ENCODE measurements at regions not wholly inside any gene's neighbourhood (a gene's known extent, or its start where the extent isn't known, plus 50 kb on each side); places are given as distances from the start of the nearest gene placed in this dataset.

GRCh38 chr5:104237586-104237985, 675.0 kb upstream of the NUDT12 start:
- ChIA-PET CTCF (no interaction called here), POLR2A (no interaction called here)
- Mint-ChIP-seq H3K4me1 (no peaks in the 10 kb centered on the region), H3K9me3 (peaks cover 0 to 13% (median 0%) of the 10 kb centered on the region in 5 donors), H3K36me3 (no peaks in the 10 kb centered on the region), H3K27ac (no peak overlapping the region), H3K27me3 (no peaks in the 10 kb centered on the region), H3K4me3 (no peak overlapping the region)
- H3K4me1 ChIP-seq (ENCODE audit: insufficient read depth, low read length), result no peaks in the 10 kb centered on the region
- no peak overlapping the region for H3K4me3 ChIP-seq (ENCODE audit: low read length)
- no peak for DNase-seq
- H3K27me3 ChIP-seq (ENCODE audit: insufficient read depth, low read length, poor library complexity, severe bottlenecking), result no peaks in the 10 kb centered on the region
- H3K36me3 ChIP-seq (ENCODE audit: insufficient read depth, low read length), result no peaks in the 10 kb centered on the region
- no peaks in the 10 kb centered on the region for H3K9me3 ChIP-seq (ENCODE audit: low read length)
- no peak overlapping the region for H3K27ac ChIP-seq (ENCODE audit: low read depth, low read length)

GRCh38 chr5:104223885-104224773, 661.5 kb upstream of the NUDT12 start:
- ChIA-PET CTCF (interaction anchor here (1.0 kb wide), 1 partner anchor 11 kb away, joined by 3 read pairs; no protein-coding TSS in a partner anchor), POLR2A (no interaction called here)
- DNase-seq, result no peak
- H3K4me3 Mint-ChIP-seq, result no peak overlapping the region
- H3K9me3 ChIP-seq (ENCODE audit: low read length), result no peaks in the 10 kb centered on the region
- H3K36me3 ChIP-seq (ENCODE audit: insufficient read depth, low read length), result no peaks in the 10 kb centered on the region
- H3K27ac Mint-ChIP-seq, result no peak overlapping the region
- H3K27ac ChIP-seq (ENCODE audit: low read depth, low read length), result no peak overlapping the region
- no peaks in the 10 kb centered on the region for H3K4me1 ChIP-seq (ENCODE audit: insufficient read depth, low read length)
- no peaks in the 10 kb centered on the region for H3K36me3 Mint-ChIP-seq
- H3K9me3 Mint-ChIP-seq, result peaks cover 0 to 26% (median 3%) of the 10 kb centered on the region in 5 donors
- no peaks in the 10 kb centered on the region for H3K27me3 ChIP-seq (ENCODE audit: insufficient read depth, low read length, poor library complexity, severe bottlenecking)
- H3K4me1 Mint-ChIP-seq, result no peaks in the 10 kb centered on the region
- H3K27me3 Mint-ChIP-seq, result no peaks in the 10 kb centered on the region
- no peak overlapping the region for H3K4me3 ChIP-seq (ENCODE audit: low read length)

DNA sequence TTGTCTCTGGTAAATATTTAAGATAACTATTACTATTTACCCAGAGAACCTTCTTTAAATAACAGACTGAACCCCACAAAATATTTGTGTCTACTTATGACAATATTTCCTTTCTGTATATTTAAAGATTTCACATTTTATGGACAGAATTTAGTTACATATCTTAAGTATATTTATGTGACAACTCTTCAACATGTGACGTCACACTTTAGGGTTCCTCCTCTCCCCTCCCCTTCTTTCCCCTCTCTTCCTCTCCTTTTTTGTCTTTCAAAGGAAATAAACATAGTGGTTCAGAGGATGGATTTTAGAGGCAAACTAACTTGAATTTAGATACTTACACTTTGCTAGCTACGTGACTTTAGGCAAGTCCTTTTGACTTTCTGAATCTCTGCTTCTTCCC, 655.6 kb upstream of the NUDT12 start:
- no peaks in the 10 kb centered on the region for H3K36me3 Mint-ChIP-seq
- no peak overlapping the region for H3K4me3 ChIP-seq (ENCODE audit: low read length)
- H3K27me3 ChIP-seq (ENCODE audit: insufficient read depth, low read length, poor library complexity, severe bottlenecking), result no peaks in the 10 kb centered on the region
- ChIA-PET POLR2A (no interaction called here), CTCF (no interaction called here)
- H3K27ac ChIP-seq (ENCODE audit: low read depth, low read length), result no peak overlapping the region
- peaks cover 2 to 11% (median 5%) of the 10 kb centered on the region in 5 donors for H3K9me3 Mint-ChIP-seq
- no peak for DNase-seq
- no peaks in the 10 kb centered on the region for H3K27me3 Mint-ChIP-seq
- H3K36me3 ChIP-seq (ENCODE audit: insufficient read depth, low read length), result no peaks in the 10 kb centered on the region
- no peaks in the 10 kb centered on the region for H3K4me1 Mint-ChIP-seq
- H3K9me3 ChIP-seq (ENCODE audit: low read length), result no peaks in the 10 kb centered on the region
- H3K4me3 Mint-ChIP-seq, result no peak overlapping the region
- H3K27ac Mint-ChIP-seq, result no peak overlapping the region
- H3K4me1 ChIP-seq (ENCODE audit: insufficient read depth, low read length), result no peaks in the 10 kb centered on the region

DNA sequence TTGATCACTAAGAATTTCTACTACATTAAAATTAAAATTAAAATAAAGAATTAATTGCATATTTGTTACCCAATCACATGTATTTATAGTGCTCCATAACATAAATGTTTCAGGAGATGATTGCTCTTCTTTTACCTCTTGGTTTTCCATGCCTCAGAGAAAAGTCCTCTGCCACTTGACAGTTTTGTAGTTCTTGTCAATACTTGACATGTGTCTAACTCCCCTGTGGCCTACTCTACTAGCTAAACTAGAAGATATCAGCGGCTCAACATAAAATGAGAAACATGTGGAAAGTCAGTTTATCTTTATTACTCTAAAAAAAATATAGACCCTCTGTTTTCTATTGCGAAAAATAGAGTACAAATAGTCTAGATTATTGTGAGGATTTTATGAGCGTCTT, 650.6 kb upstream of the NUDT12 start:
- H3K27ac Mint-ChIP-seq, result no peak overlapping the region
- H3K4me3 Mint-ChIP-seq, result no peak overlapping the region
- no peaks in the 10 kb centered on the region for H3K27me3 Mint-ChIP-seq
- ChIA-PET CTCF (interaction anchor here (0.8 kb wide), 1 partner anchor 11 kb away, joined by 3 read pairs; no protein-coding TSS in a partner anchor), POLR2A (no interaction called here)
- Histone ChIP-seq H3K36me3 (ENCODE audit: insufficient read depth, low read length) (no peaks in the 10 kb centered on the region), H3K9me3 (ENCODE audit: low read length) (no peaks in the 10 kb centered on the region), H3K4me3 (ENCODE audit: low read length) (no peak overlapping the region), H3K4me1 (ENCODE audit: insufficient read depth, low read length) (no peaks in the 10 kb centered on the region), H3K27me3 (ENCODE audit: insufficient read depth, low read length, poor library complexity, severe bottlenecking) (no peaks in the 10 kb centered on the region), H3K27ac (ENCODE audit: low read depth, low read length) (no peak overlapping the region)
- no peaks in the 10 kb centered on the region for H3K4me1 Mint-ChIP-seq
- no peak for DNase-seq
- H3K9me3 Mint-ChIP-seq, result peaks cover 0 to 29% (median 3%) of the 10 kb centered on the region in 5 donors
- no peaks in the 10 kb centered on the region for H3K36me3 Mint-ChIP-seq

DNA sequence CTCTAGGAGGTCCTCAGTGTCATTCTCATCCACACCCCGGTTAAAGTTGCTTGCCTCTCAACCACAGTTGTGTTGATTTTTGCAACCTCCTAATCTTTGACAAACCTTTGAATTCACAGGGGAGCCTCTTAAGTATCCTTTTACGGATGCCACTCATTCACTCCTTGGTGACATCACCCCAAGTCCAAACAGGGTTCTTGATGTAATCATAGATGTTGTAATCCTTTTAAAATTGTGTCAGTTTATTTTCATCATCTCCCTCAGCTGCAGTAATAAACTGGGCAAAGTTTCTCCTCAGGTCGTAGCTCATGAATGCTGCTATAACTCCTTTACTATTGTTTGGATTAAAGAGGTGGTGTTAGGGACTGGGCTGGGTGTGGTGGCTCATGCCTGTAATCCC, 637.2 kb upstream of the NUDT12 start:
- Mint-ChIP-seq H3K4me1 (no peaks in the 10 kb centered on the region), H3K4me3 (no peak overlapping the region), H3K27ac (no peak overlapping the region), H3K36me3 (no peaks in the 10 kb centered on the region), H3K27me3 (no peaks in the 10 kb centered on the region), H3K9me3 (peaks cover 0 to 22% (median 2%) of the 10 kb centered on the region in 5 donors)
- H3K36me3 ChIP-seq (ENCODE audit: insufficient read depth, low read length), result no peaks in the 10 kb centered on the region
- H3K9me3 ChIP-seq (ENCODE audit: low read length), result no peaks in the 10 kb centered on the region
- ChIA-PET POLR2A (no interaction called here), CTCF (interaction anchor here (1.7 kb wide), 1 partner anchor 12 kb away, joined by 3 read pairs; no protein-coding TSS in a partner anchor)
- H3K4me3 ChIP-seq (ENCODE audit: low read length), result no peak overlapping the region
- DNase-seq, result no peak
- H3K4me1 ChIP-seq (ENCODE audit: insufficient read depth, low read length), result no peaks in the 10 kb centered on the region
- no peak overlapping the region for H3K27ac ChIP-seq (ENCODE audit: low read depth, low read length)
- no peaks in the 10 kb centered on the region for H3K27me3 ChIP-seq (ENCODE audit: insufficient read depth, low read length, poor library complexity, severe bottlenecking)

- ChIA-PET POLR2A (no interaction called here), CTCF (no interaction called here)
- Mint-ChIP-seq H3K27ac (no peak overlapping the region), H3K27me3 (no peaks in the 10 kb centered on the region), H3K4me3 (no peak overlapping the region), H3K4me1 (no peaks in the 10 kb centered on the region), H3K9me3 (peaks cover 0 to 22% (median 2%) of the 10 kb centered on the region in 5 donors), H3K36me3 (no peaks in the 10 kb centered on the region)
- Histone ChIP-seq H3K27me3 (ENCODE audit: insufficient read depth, low read length, poor library complexity, severe bottlenecking) (no peaks in the 10 kb centered on the region), H3K9me3 (ENCODE audit: low read length) (no peaks in the 10 kb centered on the region), H3K4me1 (ENCODE audit: insufficient read depth, low read length) (no peaks in the 10 kb centered on the region), H3K36me3 (ENCODE audit: insufficient read depth, low read length) (no peaks in the 10 kb centered on the region), H3K27ac (ENCODE audit: low read depth, low read length) (no peak overlapping the region), H3K4me3 (ENCODE audit: low read length) (no peak overlapping the region)
- DNase-seq, result no peak
These were observed 635.6 kb upstream of the NUDT12 start for GRCh38 chr5:104198156-104198555.

GRCh38 chr5:104189909-104190308, 627.3 kb upstream of the NUDT12 start:
- Mint-ChIP-seq H3K9me3 (peaks cover 6 to 20% (median 9%) of the 10 kb centered on the region in 5 donors), H3K36me3 (no peaks in the 10 kb centered on the region), H3K4me1 (no peaks in the 10 kb centered on the region), H3K27me3 (no peaks in the 10 kb centered on the region), H3K4me3 (no peak overlapping the region), H3K27ac (no peak overlapping the region)
- POLR2A ChIA-PET, result no interaction called here
- Histone ChIP-seq H3K4me1 (ENCODE audit: insufficient read depth, low read length) (no peaks in the 10 kb centered on the region), H3K9me3 (ENCODE audit: low read length) (no peaks in the 10 kb centered on the region), H3K36me3 (ENCODE audit: insufficient read depth, low read length) (no peaks in the 10 kb centered on the region), H3K27ac (ENCODE audit: low read depth, low read length) (no peak overlapping the region), H3K27me3 (ENCODE audit: insufficient read depth, low read length, poor library complexity, severe bottlenecking) (no peaks in the 10 kb centered on the region), H3K4me3 (ENCODE audit: low read length) (no peak overlapping the region)
- CTCF ChIA-PET, result no interaction called here
- DNase-seq, result no peak

- Histone ChIP-seq H3K36me3 (ENCODE audit: insufficient read depth, low read length) (no peaks in the 10 kb centered on the region), H3K4me3 (ENCODE audit: low read length) (no peak overlapping the region), H3K27ac (ENCODE audit: low read depth, low read length) (no peak overlapping the region), H3K4me1 (ENCODE audit: insufficient read depth, low read length) (no peaks in the 10 kb centered on the region), H3K27me3 (ENCODE audit: insufficient read depth, low read length, poor library complexity, severe bottlenecking) (no peaks in the 10 kb centered on the region), H3K9me3 (ENCODE audit: low read length) (no peaks in the 10 kb centered on the region)
- Mint-ChIP-seq H3K4me1 (no peaks in the 10 kb centered on the region), H3K36me3 (no peaks in the 10 kb centered on the region), H3K27me3 (no peaks in the 10 kb centered on the region), H3K27ac (no peak overlapping the region), H3K4me3 (no peak overlapping the region), H3K9me3 (peaks cover 6 to 24% (median 10%) of the 10 kb centered on the region in 5 donors)
- POLR2A ChIA-PET, result no interaction called here
- CTCF ChIA-PET, result no interaction called here
- DNase-seq, result no peak
These were observed 626.4 kb upstream of the NUDT12 start for GRCh38 chr5:104189031-104189430.

Data from CD8-positive, alpha-beta memory T cell (primary cell).